Activated T-cell treated with anti-CD3 and anti-CD28 coated beads, Interleukin-2, amount 50 U/mL, for 48 hours (primary cell): ENCODE measurements at regions not wholly inside any gene's neighbourhood (a gene's known extent, or its start where the extent isn't known, plus 50 kb on each side); places are given as distances from the start of the nearest gene placed in this dataset.
"Not testable (repeated sequence)": the region's sequence is repeated elsewhere in the genome, so short reads cannot be mapped to it uniquely, and the experiment has no call there.

Source experiments
- DNase-seq, 2 experiments: peaks; one replicate each; pipeline ENCODE4 v3.0.0-alpha.2; 2020

DNA sequence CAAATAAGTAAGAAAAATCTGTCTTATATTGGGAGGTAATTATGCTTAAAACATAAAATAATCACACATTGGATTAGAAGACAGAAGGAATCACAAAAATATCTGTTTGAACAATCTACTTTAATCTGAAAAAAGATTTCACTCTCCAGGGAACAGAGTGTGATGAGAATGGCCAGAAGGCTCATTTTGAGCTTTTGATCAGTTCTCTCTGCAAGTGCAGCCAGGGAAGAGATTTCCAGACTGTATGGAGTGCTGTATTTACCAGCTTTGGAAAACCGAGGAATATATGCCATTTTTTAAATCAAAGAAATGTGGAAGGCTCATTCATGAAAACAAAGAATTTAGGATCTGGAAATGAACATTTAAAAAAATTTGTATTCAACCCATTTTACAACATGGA lies 83.0 kb upstream of the WAC start:
- no peak for DNase-seq

GRCh38 chr10:28453926-28454325 lies 79.0 kb upstream of the WAC start:
- DNase-seq = no peak

DNA sequence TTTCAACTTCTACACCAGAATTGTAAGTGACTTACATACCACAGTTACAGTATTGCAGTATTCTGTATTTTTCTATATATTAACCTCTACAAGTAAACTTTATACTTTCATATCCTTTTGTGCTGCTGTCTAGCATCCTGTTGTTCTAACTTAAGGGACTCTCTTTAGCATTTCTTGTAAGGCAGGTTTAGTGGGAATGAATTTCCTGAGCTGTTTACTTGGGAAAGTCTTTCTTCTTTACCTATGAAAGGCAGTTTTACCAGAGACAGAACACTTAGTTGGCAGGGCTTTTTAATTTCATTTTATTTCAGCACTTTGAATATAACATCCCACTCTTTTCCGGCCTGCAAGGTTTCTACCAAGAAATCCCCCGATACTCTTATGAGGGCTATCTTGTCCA lies 75.8 kb upstream of the WAC start:
- no peak for DNase-seq

DNA sequence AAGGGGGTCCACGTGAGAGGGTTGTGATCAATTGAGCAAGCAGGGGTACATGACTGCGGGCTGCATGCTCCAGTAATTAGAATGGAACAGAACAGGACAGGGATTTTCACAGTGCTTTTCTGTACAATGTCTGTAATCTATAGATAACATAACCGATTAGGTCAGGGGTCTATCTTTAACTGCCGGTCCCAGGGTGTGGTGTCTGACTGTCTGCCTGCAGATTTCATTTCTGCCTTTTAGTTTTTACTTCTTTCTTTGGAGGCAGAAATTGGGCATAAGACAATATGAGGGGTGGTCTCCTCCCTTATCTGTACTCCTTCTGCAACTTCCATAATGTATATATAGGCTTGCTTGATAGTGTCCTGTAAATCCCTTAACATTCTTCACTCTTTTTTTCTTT lies 75.0 kb upstream of the WAC start:
- not testable (repeated sequence) for DNase-seq

- no peak for DNase-seq
Observed at GRCh38 chr10:28459453-28460144, 73.3 kb upstream of the WAC start.

DNA sequence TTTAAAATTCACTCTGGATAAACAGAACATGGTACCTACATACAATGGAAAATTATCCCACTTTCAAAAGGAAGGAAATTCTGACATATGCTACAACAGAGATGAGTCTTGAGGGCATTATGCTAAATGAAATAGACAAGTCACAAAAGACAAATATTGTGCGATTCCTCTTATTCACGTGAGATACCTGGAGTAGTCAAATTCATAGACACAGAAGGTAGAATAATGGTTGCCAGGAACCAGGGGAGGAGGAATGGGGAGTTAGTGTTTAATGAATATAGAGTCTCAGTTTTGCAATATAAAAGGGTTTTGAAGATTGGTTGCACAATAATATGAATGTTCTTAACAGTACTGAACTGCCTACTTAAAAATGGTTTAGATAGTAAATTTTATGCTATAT lies 69.8 kb upstream of the WAC start:
- DNase-seq = no peak

- no peak for DNase-seq
Observed at GRCh38 chr10:28463676-28464395, 69.1 kb upstream of the WAC start.

- no peak for DNase-seq
Observed at GRCh38 chr10:28467615-28468014, 65.3 kb upstream of the WAC start.

DNA sequence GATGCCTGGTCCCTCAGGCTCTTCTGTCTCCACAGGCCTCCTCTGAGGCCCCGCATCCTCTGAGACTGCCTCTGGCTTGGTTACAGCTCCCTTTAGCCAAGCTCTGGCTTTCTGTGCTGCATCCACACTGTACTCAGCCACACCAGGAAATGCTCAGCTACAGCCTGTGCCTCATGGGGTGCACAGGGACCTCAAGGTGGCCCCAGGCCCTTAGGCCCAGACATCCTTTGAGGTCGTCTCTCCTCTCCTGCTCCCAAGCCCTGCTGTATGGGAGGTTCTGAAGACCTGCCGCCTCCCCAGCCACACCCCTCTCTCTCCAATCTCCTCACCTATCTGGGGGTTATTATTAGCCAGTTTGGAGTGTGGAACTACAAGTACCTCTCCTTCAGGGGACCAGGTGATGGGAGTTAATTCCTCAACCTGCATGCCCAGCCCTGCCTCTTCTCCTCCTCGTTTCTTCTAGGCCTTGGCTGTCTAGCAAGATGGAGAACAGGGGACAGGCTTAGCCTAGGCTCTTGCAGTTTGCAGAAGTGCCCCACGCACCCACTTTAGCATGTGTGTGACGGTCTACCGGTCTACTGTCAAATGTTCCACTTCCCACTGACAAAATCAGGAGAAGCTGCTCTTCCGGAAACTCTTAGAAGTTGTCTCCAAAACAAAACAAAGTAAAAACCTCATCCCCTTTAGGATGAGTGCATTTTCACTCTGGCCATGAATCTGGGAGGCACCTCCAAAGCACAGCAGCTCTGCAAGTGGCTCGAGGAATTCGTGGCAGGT lies 64.0 kb upstream of the WAC start:
- DNase-seq = no peak

- no peak for DNase-seq
Observed at GRCh38 chr10:28470873-28471651, 61.9 kb upstream of the WAC start.

DNA sequence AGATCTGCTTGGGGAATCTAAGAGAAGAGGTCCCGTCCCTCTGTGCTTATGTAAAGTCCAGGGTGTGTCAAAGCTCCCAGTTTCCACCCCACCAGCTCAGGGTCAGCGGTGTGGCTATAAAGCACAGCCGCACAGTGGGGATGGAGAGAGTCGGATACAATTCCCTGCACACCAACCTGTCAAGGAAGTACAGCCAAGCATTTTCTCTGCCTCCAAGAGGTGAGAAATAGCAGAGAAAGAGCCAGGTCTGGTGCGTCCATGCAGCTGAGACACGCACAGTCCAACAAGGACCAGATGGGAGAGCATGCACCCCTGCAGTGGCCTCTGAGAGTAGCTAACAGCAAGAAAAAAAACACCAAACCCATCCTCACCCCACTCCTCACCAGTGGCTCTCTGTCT lies 61.3 kb upstream of the WAC start:
- no peak for DNase-seq

DNA sequence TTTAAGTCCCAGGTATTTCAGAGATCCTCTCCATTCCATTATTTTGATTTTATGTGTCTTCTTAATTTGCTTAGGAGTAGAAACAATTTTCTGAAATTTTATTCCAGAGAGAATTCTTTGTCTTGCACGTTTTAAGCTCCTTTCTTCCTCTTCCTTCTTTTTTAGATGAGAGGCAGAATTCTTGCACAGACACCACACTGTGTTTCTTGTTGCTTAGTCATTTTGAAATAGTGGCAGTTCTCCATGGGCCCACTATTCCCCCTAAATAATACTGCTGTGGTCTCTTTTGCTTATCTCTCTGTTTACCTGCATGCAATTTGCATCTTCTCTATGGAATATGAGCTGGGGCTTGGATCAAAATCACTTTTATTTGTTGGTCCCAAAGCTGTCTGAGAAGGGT lies 54.3 kb upstream of the WAC start:
- no peak for DNase-seq

DNA sequence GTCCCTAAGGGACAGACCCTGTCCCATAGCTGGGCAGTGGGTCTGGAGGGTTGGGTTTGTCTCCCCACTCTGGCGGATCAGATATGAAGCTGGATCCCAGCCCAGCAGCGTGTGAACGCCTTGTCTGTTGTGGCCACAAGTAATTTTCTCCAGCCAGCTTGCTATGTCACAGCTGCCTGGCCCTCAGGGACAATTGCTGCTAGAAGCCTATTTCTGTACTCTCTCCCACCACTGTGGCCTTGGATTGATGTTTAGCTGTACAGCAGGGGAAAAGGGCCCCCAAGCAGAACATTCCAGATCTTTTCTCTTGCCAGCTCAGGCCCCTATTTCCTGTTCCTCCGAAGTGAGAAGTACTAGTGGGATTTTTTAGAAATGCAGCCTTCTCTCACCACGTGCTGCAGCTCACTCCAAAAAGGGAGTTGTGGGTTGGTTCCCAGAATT lies 53.5 kb upstream of the WAC start:
- DNase-seq = no peak

GRCh38 chr10:28479927-28480627 lies 52.8 kb upstream of the WAC start:
- no peak for DNase-seq

GRCh38 chr10:28480628-28480965 lies 52.3 kb upstream of the WAC start:
- DNase-seq = no peak

DNA sequence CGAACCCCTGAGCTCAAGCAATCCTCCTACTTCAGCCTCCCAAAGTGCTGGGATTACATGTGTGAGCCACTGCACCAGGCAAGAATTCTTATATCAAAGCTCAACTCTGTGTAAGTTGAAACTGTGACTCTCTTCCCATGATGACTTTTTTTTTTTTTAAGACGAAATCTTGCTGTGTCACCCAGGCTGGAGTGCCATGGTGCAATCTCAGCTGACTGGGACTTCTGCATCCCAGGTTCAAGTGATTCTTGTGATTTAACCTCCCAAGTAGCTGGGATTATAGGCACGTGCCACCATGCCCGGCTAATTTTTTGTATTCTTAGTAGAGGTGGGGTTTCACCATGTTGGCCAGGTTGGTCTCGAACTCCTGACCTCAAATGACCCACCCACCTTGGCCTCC lies 51.6 kb upstream of the WAC start:
- DNase-seq = not testable (repeated sequence)

GRCh38 chr10:28481968-28482367 lies 51.0 kb upstream of the WAC start:
- DNase-seq = no peak
